ENCODE measurements at regions not wholly inside any gene's neighbourhood (a gene's known extent, or its start where the extent isn't known, plus 50 kb on each side); places are given as distances from the start of the nearest gene placed in this dataset.

- Histone ChIP-seq H3K27ac (ENCODE audit: low read depth, low read length) (no peak overlapping the region), H3K9me3 (ENCODE audit: low read depth, low read length) (no peaks in the 10 kb centered on the region), H3K4me3 (ENCODE audit: insufficient read depth, low read length) (no peak overlapping the region), H2AFZ (ENCODE audit: low read length) (no peak overlapping the region), H3K27me3 (ENCODE audit: insufficient read depth, low read length) (no peaks in the 10 kb centered on the region), H3K4me1 (ENCODE audit: insufficient read depth, low read length) (no peaks in the 10 kb centered on the region), H3K4me2 (ENCODE audit: insufficient read depth, low read length) (no peak overlapping the region), H3K36me3 (ENCODE audit: insufficient read depth, low read length) (no peaks in the 10 kb centered on the region), H4K20me1 (ENCODE audit: insufficient read depth, low read length) (no peaks in the 10 kb centered on the region), H3K79me2 (ENCODE audit: insufficient read depth, low read length) (no peaks in the 10 kb centered on the region)
- no peak for DNase-seq (ENCODE audit: insufficient read length, low spot score, missing footprints)
- no peak for TF ChIP-seq CTCF (IDR thresholded peaks at IDR 0.05; ENCODE audit: extremely low read depth, low read depth, low read length)
Measured at GRCh38 chr12:107395817-107396216, 289.8 kb upstream of the PWP1 start.

GRCh38 chr12:107396991-107397390, 288.6 kb upstream of the PWP1 start:
- H3K36me3 ChIP-seq (ENCODE audit: insufficient read depth, low read length) = no peaks in the 10 kb centered on the region
- H4K20me1 ChIP-seq (ENCODE audit: insufficient read depth, low read length) = no peaks in the 10 kb centered on the region
- H3K9me3 ChIP-seq (ENCODE audit: low read depth, low read length) = no peaks in the 10 kb centered on the region
- no peak overlapping the region for H3K27ac ChIP-seq (ENCODE audit: low read depth, low read length)
- peaks cover 5% of the 10 kb centered on the region for H3K4me1 ChIP-seq (ENCODE audit: insufficient read depth, low read length)
- TF ChIP-seq CTCF (IDR thresholded peaks at IDR 0.05; ENCODE audit: extremely low read depth, low read depth, low read length) = no peak
- H2AFZ ChIP-seq (ENCODE audit: low read length) = no peak overlapping the region
- H3K27me3 ChIP-seq (ENCODE audit: insufficient read depth, low read length) = no peaks in the 10 kb centered on the region
- DNase-seq (ENCODE audit: insufficient read length, low spot score, missing footprints) = no peak
- H3K4me2 ChIP-seq (ENCODE audit: insufficient read depth, low read length) = no peak overlapping the region
- no peak overlapping the region for H3K4me3 ChIP-seq (ENCODE audit: insufficient read depth, low read length)
- H3K79me2 ChIP-seq (ENCODE audit: insufficient read depth, low read length) = no peaks in the 10 kb centered on the region

GRCh38 chr12:107397890-107398500, 287.6 kb upstream of the PWP1 start:
- no peak for TF ChIP-seq CTCF (IDR thresholded peaks at IDR 0.05; ENCODE audit: extremely low read depth, low read depth, low read length)
- H3K4me3 ChIP-seq (ENCODE audit: insufficient read depth, low read length) = no peak overlapping the region
- no peak overlapping the region for H3K4me2 ChIP-seq (ENCODE audit: insufficient read depth, low read length)

GRCh38 chr12:107399046-107399445, 286.6 kb upstream of the PWP1 start:
- H2AFZ ChIP-seq (ENCODE audit: low read length) = no peak overlapping the region
- H3K79me2 ChIP-seq (ENCODE audit: insufficient read depth, low read length) = no peaks in the 10 kb centered on the region
- H3K4me1 ChIP-seq (ENCODE audit: insufficient read depth, low read length) = peaks cover 5% of the 10 kb centered on the region
- H3K36me3 ChIP-seq (ENCODE audit: insufficient read depth, low read length) = no peaks in the 10 kb centered on the region
- no peak for TF ChIP-seq CTCF (IDR thresholded peaks at IDR 0.05; ENCODE audit: extremely low read depth, low read depth, low read length)
- no peak overlapping the region for H3K4me2 ChIP-seq (ENCODE audit: insufficient read depth, low read length)
- no peaks in the 10 kb centered on the region for H3K9me3 ChIP-seq (ENCODE audit: low read depth, low read length)
- H4K20me1 ChIP-seq (ENCODE audit: insufficient read depth, low read length) = no peaks in the 10 kb centered on the region
- H3K27ac ChIP-seq (ENCODE audit: low read depth, low read length) = no peak overlapping the region
- DNase-seq (ENCODE audit: insufficient read length, low spot score, missing footprints) = no peak
- no peak overlapping the region for H3K4me3 ChIP-seq (ENCODE audit: insufficient read depth, low read length)
- no peaks in the 10 kb centered on the region for H3K27me3 ChIP-seq (ENCODE audit: insufficient read depth, low read length)

More at GRCh38 chr12:107397890-107398500, 287.6 kb upstream of the PWP1 start:
- H3K27ac ChIP-seq (ENCODE audit: low read depth, low read length) = no peak overlapping the region
- no peaks in the 10 kb centered on the region for H3K79me2 ChIP-seq (ENCODE audit: insufficient read depth, low read length)
- no peaks in the 10 kb centered on the region for H4K20me1 ChIP-seq (ENCODE audit: insufficient read depth, low read length)
- H3K36me3 ChIP-seq (ENCODE audit: insufficient read depth, low read length) = no peaks in the 10 kb centered on the region
- no peak for DNase-seq (ENCODE audit: insufficient read length, low spot score, missing footprints)
- H3K9me3 ChIP-seq (ENCODE audit: low read depth, low read length) = no peaks in the 10 kb centered on the region
- H3K4me1 ChIP-seq (ENCODE audit: insufficient read depth, low read length) = peaks cover 5% of the 10 kb centered on the region
- H3K27me3 ChIP-seq (ENCODE audit: insufficient read depth, low read length) = no peaks in the 10 kb centered on the region
- no peak overlapping the region for H2AFZ ChIP-seq (ENCODE audit: low read length)
